ENCODE measurements at regions not wholly inside any gene's neighbourhood (a gene's known extent, or its start where the extent isn't known, plus 50 kb on each side); places are given as distances from the start of the nearest gene placed in this dataset.

GRCh38 chr10:84605802-84606201 lies 277.4 kb downstream of the CCSER2 start (continued):
- TF ChIP-seq ZNF462 (CRISPR knock-in tag; IDR thresholded peaks at IDR 0.05) (no peak), ETS1 (IDR thresholded peaks at IDR 0.05) (no peak), POLR2AphosphoS5 (IDR thresholded peaks at IDR 0.05; ENCODE audit: low read depth) (no peak), ZNF114 (CRISPR knock-in tag; IDR thresholded peaks at IDR 0.05) (no peak)
- TF ChIP-seq, protein P1, sequence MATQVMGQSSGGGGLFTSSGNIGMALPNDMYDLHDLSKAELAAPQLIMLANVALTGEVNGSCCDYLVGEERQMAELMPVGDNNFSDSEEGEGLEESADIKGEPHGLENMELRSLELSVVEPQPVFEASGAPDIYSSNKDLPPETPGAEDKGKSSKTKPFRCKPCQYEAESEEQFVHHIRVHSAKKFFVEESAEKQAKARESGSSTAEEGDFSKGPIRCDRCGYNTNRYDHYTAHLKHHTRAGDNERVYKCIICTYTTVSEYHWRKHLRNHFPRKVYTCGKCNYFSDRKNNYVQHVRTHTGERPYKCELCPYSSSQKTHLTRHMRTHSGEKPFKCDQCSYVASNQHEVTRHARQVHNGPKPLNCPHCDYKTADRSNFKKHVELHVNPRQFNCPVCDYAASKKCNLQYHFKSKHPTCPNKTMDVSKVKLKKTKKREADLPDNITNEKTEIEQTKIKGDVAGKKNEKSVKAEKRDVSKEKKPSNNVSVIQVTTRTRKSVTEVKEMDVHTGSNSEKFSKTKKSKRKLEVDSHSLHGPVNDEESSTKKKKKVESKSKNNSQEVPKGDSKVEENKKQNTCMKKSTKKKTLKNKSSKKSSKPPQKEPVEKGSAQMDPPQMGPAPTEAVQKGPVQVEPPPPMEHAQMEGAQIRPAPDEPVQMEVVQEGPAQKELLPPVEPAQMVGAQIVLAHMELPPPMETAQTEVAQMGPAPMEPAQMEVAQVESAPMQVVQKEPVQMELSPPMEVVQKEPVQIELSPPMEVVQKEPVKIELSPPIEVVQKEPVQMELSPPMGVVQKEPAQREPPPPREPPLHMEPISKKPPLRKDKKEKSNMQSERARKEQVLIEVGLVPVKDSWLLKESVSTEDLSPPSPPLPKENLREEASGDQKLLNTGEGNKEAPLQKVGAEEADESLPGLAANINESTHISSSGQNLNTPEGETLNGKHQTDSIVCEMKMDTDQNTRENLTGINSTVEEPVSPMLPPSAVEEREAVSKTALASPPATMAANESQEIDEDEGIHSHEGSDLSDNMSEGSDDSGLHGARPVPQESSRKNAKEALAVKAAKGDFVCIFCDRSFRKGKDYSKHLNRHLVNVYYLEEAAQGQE (IDR thresholded peaks at IDR 0.05; ENCODE audit: unreplicated experiment): no peak

Data from GM23338 (cell line).